Suprapubic skin (tissue), 4 donors: ENCODE measurements at regions not wholly inside any gene's neighbourhood (a gene's known extent, or its start where the extent isn't known, plus 50 kb on each side); places are given as distances from the start of the nearest gene placed in this dataset.
"Not testable (repeated sequence)": the region's sequence is repeated elsewhere in the genome, so short reads cannot be mapped to it uniquely, and the experiment has no call there.

Experiments
- CTCF ChIP-seq, 2 donors: fragments of 200-600 bp in 1 of 2; fragments of 450-650 bp in 1 of 2; sonication (generic) in 1 of 2; IDR thresholded peaks; one replicate each; pipeline ENCODE4 v1.5.1; 2016 to 2019; ENCODE audit warnings: antibody characterized with exemption in 2 of 2, mild to moderate bottlenecking in 1 of 2, moderate library complexity in 1 of 2
- EP300 ChIP-seq: sonication (generic); formaldehyde crosslinking; IDR thresholded peaks from one replicate; pipeline ENCODE4 v1.6.1; 2017; ENCODE audit warnings: antibody characterized with exemption
- POLR2A ChIP-seq, 2 donors: fragments of 450-650 bp; IDR thresholded peaks; one replicate each; pipeline ENCODE4 v1.6.1; 2017; ENCODE audit warnings: antibody characterized with exemption in 2 of 2, mild to moderate bottlenecking in 2 of 2, moderate library complexity in 2 of 2
- POLR2AphosphoS5 ChIP-seq, 3 donors: sonication (generic); formaldehyde crosslinking; IDR thresholded peaks; one replicate each; pipeline ENCODE4 v1.6.1; 2017; ENCODE audit warnings: antibody characterized with exemption in 3 of 3

GRCh38 chr11:129763569-129763968 is 52.1 kb upstream of the TMEM45B start:
- not testable (repeated sequence) for TF ChIP-seq CTCF (IDR thresholded peaks at IDR 0.05); EP300; POLR2A (IDR thresholded peaks at IDR 0.05); POLR2AphosphoS5 (IDR thresholded peaks at IDR 0.05)
